TTC549 (cell line): ENCODE measurements at regions not wholly inside any gene's neighbourhood (a gene's known extent, or its start where the extent isn't known, plus 50 kb on each side); places are given as distances from the start of the nearest gene placed in this dataset.
"Not testable (repeated sequence)": the region's sequence is repeated elsewhere in the genome, so short reads cannot be mapped to it uniquely, and the experiment has no call there.

Source experiments
- FAIRE-seq: peaks from 2 replicates; lab custom pipeline; 2012; peaks lifted over from hg19 to GRCh38; lab: Jason Lieb, UNC

GRCh38 chr18:68229351-68229750 is 485.6 kb downstream of the TMX3 start:
- FAIRE-seq = no peak

GRCh38 chr18:68221111-68221724 is 493.7 kb downstream of the TMX3 start:
- FAIRE-seq = no peak

GRCh38 chr18:68220458-68220857 is 494.4 kb downstream of the TMX3 start:
- FAIRE-seq = no peak

GRCh38 chr18:68219872-68220271 is 495.0 kb downstream of the TMX3 start:
- no peak for FAIRE-seq

GRCh38 chr18:68219274-68219673 is 495.6 kb downstream of the TMX3 start:
- no peak for FAIRE-seq

- no peak for FAIRE-seq
These were observed 499.0 kb downstream of the TMX3 start for GRCh38 chr18:68215931-68216330.

- FAIRE-seq = no peak
These were observed 528.9 kb downstream of the TMX3 start for GRCh38 chr18:68186039-68186438.

GRCh38 chr18:68181956-68182355 is 533.0 kb downstream of the TMX3 start:
- no peak for FAIRE-seq

GRCh38 chr18:68179811-68180210 is 535.1 kb downstream of the TMX3 start:
- FAIRE-seq = no peak

GRCh38 chr18:68178921-68179320 is 536.0 kb downstream of the TMX3 start:
- no peak for FAIRE-seq

- FAIRE-seq = no peak
These were observed 536.9 kb downstream of the TMX3 start for GRCh38 chr18:68177807-68178702.

GRCh38 chr18:68176901-68177300 is 538.0 kb downstream of the TMX3 start:
- no peak for FAIRE-seq

GRCh38 chr18:68172842-68173549 is 541.9 kb downstream of the TMX3 start:
- FAIRE-seq = no peak

- FAIRE-seq = no peak
These were observed 550.0 kb downstream of the TMX3 start for GRCh38 chr18:68164909-68165308.

- FAIRE-seq = not testable (repeated sequence)
These were observed 561.1 kb downstream of the TMX3 start for GRCh38 chr18:68153821-68154220.

- FAIRE-seq = no peak
These were observed 562.1 kb downstream of the TMX3 start for GRCh38 chr18:68152770-68153169.

- FAIRE-seq = no peak
These were observed 563.9 kb downstream of the TMX3 start for GRCh38 chr18:68150961-68151360.

- no peak for FAIRE-seq
These were observed 566.0 kb downstream of the TMX3 start for GRCh38 chr18:68148863-68149262.

- FAIRE-seq = no peak
These were observed 567.2 kb downstream of the TMX3 start for GRCh38 chr18:68147728-68148127.

- no peak for FAIRE-seq
These were observed 593.1 kb downstream of the TMX3 start for GRCh38 chr18:68121826-68122225.

- FAIRE-seq = no peak
These were observed 593.6 kb downstream of the TMX3 start for GRCh38 chr18:68121308-68121707.

GRCh38 chr18:68114989-68115388 is 598.5 kb upstream of the DSEL start:
- no peak for FAIRE-seq

GRCh38 chr18:68104036-68104435 is 587.5 kb upstream of the DSEL start:
- FAIRE-seq = no peak
